GM19397 (cell line): ENCODE measurements at regions not wholly inside any gene's neighbourhood (a gene's known extent, or its start where the extent isn't known, plus 50 kb on each side); places are given as distances from the start of the nearest gene placed in this dataset.
"Not testable (repeated sequence)": the region's sequence is repeated elsewhere in the genome, so short reads cannot be mapped to it uniquely, and the experiment has no call there.

Experiments
- ATAC-seq: cut with Tn5 transposase; IDR thresholded peaks from one replicate; pipeline ENCODE4 v1.9.1; 2021; ENCODE audit warnings: mild to moderate bottlenecking, moderate library complexity; ENCODE audit not compliant: unreplicated experiment

GRCh38 chr10:33913194-33913593 lies 578.7 kb upstream of the NRP1 start:
- no peak for ATAC-seq

GRCh38 chr10:33909476-33909875 lies 575.0 kb upstream of the NRP1 start:
- not testable (repeated sequence) for ATAC-seq

- no peak for ATAC-seq
Observed at GRCh38 chr10:33901166-33901565, 566.7 kb upstream of the NRP1 start.

GRCh38 chr10:33900596-33900995 lies 566.1 kb upstream of the NRP1 start:
- no peak for ATAC-seq

GRCh38 chr10:33899578-33900531 lies 565.4 kb upstream of the NRP1 start:
- ATAC-seq: no peak

- no peak for ATAC-seq
Observed at GRCh38 chr10:33897291-33897752, 562.9 kb upstream of the NRP1 start.

GRCh38 chr10:33893506-33893905 lies 559.0 kb upstream of the NRP1 start:
- ATAC-seq: no peak

GRCh38 chr10:33889371-33889770 lies 554.9 kb upstream of the NRP1 start:
- no peak for ATAC-seq

- ATAC-seq: no peak
Observed at GRCh38 chr10:33887188-33887587, 552.7 kb upstream of the NRP1 start.

GRCh38 chr10:33886299-33886698 lies 551.8 kb upstream of the NRP1 start:
- no peak for ATAC-seq

- no peak for ATAC-seq
Observed at GRCh38 chr10:33884604-33885003, 550.1 kb upstream of the NRP1 start.

- no peak for ATAC-seq
Observed at GRCh38 chr10:33883881-33884280, 549.4 kb upstream of the NRP1 start.

GRCh38 chr10:33882996-33883395 lies 548.5 kb upstream of the NRP1 start:
- no peak for ATAC-seq

- no peak for ATAC-seq
Observed at GRCh38 chr10:33880291-33880690, 545.8 kb upstream of the NRP1 start.

- ATAC-seq: no peak
Observed at GRCh38 chr10:33878238-33878786, 543.8 kb upstream of the NRP1 start.

GRCh38 chr10:33876584-33877400 lies 542.3 kb upstream of the NRP1 start:
- no peak for ATAC-seq

GRCh38 chr10:33875924-33876583 lies 541.6 kb upstream of the NRP1 start:
- no peak for ATAC-seq

- no peak for ATAC-seq
Observed at GRCh38 chr10:33871061-33871956, 536.8 kb upstream of the NRP1 start.

GRCh38 chr10:33869481-33869880 lies 535.0 kb upstream of the NRP1 start:
- ATAC-seq: no peak

GRCh38 chr10:33869028-33869427 lies 534.6 kb upstream of the NRP1 start:
- no peak for ATAC-seq
